GM12878 (cell line): ENCODE measurements at regions not wholly inside any gene's neighbourhood (a gene's known extent, or its start where the extent isn't known, plus 50 kb on each side); places are given as distances from the start of the nearest gene placed in this dataset.

Source experiments
- ATAC-seq: fragments of 200-7000 bp; cut with Tn5 transposase; 3 replicates; pipeline ENCODE4 v1.9.1; 2020; ENCODE audit warnings: mild to moderate bottlenecking, moderate library complexity
- BruUV-seq: library from RNA; stranded (reverse); fragments of 400-500 nt; replicated peaks from 2 replicates; lab custom pipeline; 2021; lab: Mats Ljungman, UMichigan
- CTCF ChIA-PET: fragments of 300-600 bp; sonication (Branson Sonifier 250); formaldehyde crosslinking; extraction: SDS; loops from one replicate; lab custom pipeline; 2021; ENCODE audit warnings: inconsistent platforms; lab: Yijun Ruan, JAX
- POLR2A ChIA-PET: fragments of 350-600 bp; formaldehyde crosslinking; extraction: SDS; loops from one replicate; lab custom pipeline; 2021; ENCODE audit warnings: inconsistent platforms; lab: Charles Lee
- RAD21 ChIA-PET: fragments of 300-600 bp; sonication (Branson Sonifier 250); formaldehyde crosslinking; loops from one replicate; lab custom pipeline; 2023; ENCODE audit warnings: antibody characterized with exemption; ENCODE audit not compliant: unreplicated experiment; lab: Charles Lee
- SMC1A ChIA-PET: fragments of 300-600 bp; sonication (Branson Sonifier 250); formaldehyde crosslinking; loops from one replicate; lab custom pipeline; 2023; ENCODE audit not compliant: unreplicated experiment, uncharacterized antibody; lab: Charles Lee
- DNase-seq: peaks from one replicate; pipeline ENCODE4 v3.0.0-alpha.2; 2011; ENCODE audit warnings: low read depth, low spot score
- FAIRE-seq: peaks from 3 replicates; lab custom pipeline; 2011; peaks lifted over from hg19 to GRCh38; lab: Jason Lieb, UNC
- H2AFZ ChIP-seq: 2 replicates; pipeline ENCODE4 v1.6.0; 2011; ENCODE audit warnings: low read depth, low read length, control low read depth; ENCODE audit not compliant: control insufficient read depth
- H3K27ac ChIP-seq: 2 replicates; pipeline ENCODE4 v1.5.1; 2011; ENCODE audit warnings: control low read depth; ENCODE audit not compliant: control insufficient read depth, insufficient read depth
- H3K27me3 ChIP-seq, 2 experiments: replicated peaks in 1 of 2; 2 replicates each; pipeline versions ENCODE4 v1.6.0 to v1.6.1; 2011; ENCODE audit warnings: low read length in 1 of 2; ENCODE audit not compliant: control insufficient read depth in 2 of 2, insufficient read depth in 2 of 2
- H3K36me3 ChIP-seq, 2 experiments: 2 replicates each; pipeline ENCODE4 v1.5.1; 2011; ENCODE audit warnings: low read length in 1 of 2; ENCODE audit not compliant: control insufficient read depth in 2 of 2, insufficient read depth in 2 of 2
- H3K4me1 ChIP-seq: 2 replicates; pipeline ENCODE4 v1.6.1; 2011; ENCODE audit warnings: mild to moderate bottlenecking, low read length, moderate library complexity, mixed read lengths; ENCODE audit not compliant: control insufficient read depth, insufficient read depth
- H3K4me2 ChIP-seq: 2 replicates; pipeline ENCODE4 v1.6.0; 2011; ENCODE audit warnings: control low read depth; ENCODE audit not compliant: control insufficient read depth, insufficient read depth
- H3K4me3 ChIP-seq: fragments of 200-600 bp; sonication (generic); 2 replicates; pipeline ENCODE4 v1.5.1; 2016
- H3K79me2 ChIP-seq: 2 replicates; pipeline ENCODE4 v1.6.0; 2011; ENCODE audit warnings: low read length; ENCODE audit not compliant: control insufficient read depth, insufficient read depth
- H3K9ac ChIP-seq: 2 replicates; pipeline ENCODE4 v1.8.0; 2011; ENCODE audit warnings: low read length, control low read depth, mixed read lengths; ENCODE audit not compliant: control insufficient read depth, insufficient read depth
- H3K9me3 ChIP-seq: replicated peaks from 3 replicates; pipeline ENCODE4 v1.5.1; 2011; ENCODE audit warnings: mild to moderate bottlenecking, low read length; ENCODE audit not compliant: control insufficient read depth, insufficient read depth
- H4K20me1 ChIP-seq: 2 replicates; pipeline ENCODE4 v1.6.0; 2011; ENCODE audit not compliant: control insufficient read depth, insufficient read depth
- GABPA ChIP-seq: IDR thresholded peaks from 2 replicates; pipeline ENCODE4 v1.6.1; 2014; ENCODE audit warnings: antibody characterized with exemption, low read depth, mild to moderate bottlenecking, inconsistent platforms
- HCFC1 ChIP-seq: fragments of 150-350 bp; IDR thresholded peaks from 2 replicates; pipeline ENCODE4 v1.6.1; 2014; ENCODE audit warnings: low read length
- MEF2B ChIP-seq: fragments of 450-650 bp; IDR thresholded peaks from 2 replicates; pipeline ENCODE4 v1.6.1; 2018; ENCODE audit warnings: mild to moderate bottlenecking, moderate library complexity; ENCODE audit not compliant: partially characterized antibody, poor library complexity, severe bottlenecking
- PKNOX1 ChIP-seq: fragments of 450-650 bp; IDR thresholded peaks from 2 replicates; pipeline ENCODE4 v1.6.1; 2016; ENCODE audit warnings: mild to moderate bottlenecking
- RBBP5 ChIP-seq: fragments of 200-600 bp; sonication (generic); conservative IDR thresholded peaks from 2 replicates; pipeline ENCODE4 v1.6.1; 2016
- TBL1XR1 ChIP-seq: IDR thresholded peaks from 2 replicates; pipeline ENCODE4 v1.6.1; 2012; ENCODE audit warnings: low read depth, low read length, improper control_type of control experiment
- ZNF592 ChIP-seq: fragments of 450-650 bp; IDR thresholded peaks from 2 replicates; pipeline ENCODE4 v1.6.1; 2017; ENCODE audit warnings: mild to moderate bottlenecking, moderate library complexity
- ZNF622 ChIP-seq: fragments of 450-650 bp; IDR thresholded peaks from 2 replicates; pipeline ENCODE4 v1.6.1; 2017; ENCODE audit warnings: mild to moderate bottlenecking, inconsistent platforms
- WGBS: methylation state at CpG from one replicate; pipeline ENCODE4 v1.1.6; 2016; ENCODE audit warnings: low lambda C conversion rate; ENCODE audit not compliant: insufficient replicate concordance, insufficient coverage; ENCODE audit errors: missing lambda C conversion rate; 5-methylcytosine and 5-hydroxymethylcytosine counted together
- in situ Hi-C: fragments of 300-500 bp; cut with MboI; formaldehyde crosslinking; loops from 9 replicates; pipeline ENCODE4 v1.14.3; 2018; ENCODE audit warnings: mixed read lengths
- intact Hi-C: fragments of 100-400 bp; cut with micrococcal nuclease; formaldehyde crosslinking; loops from one replicate; pipeline ENCODE4 v1.14.2; 2022; ENCODE audit not compliant: unreplicated experiment
- TF ChIP-seq, protein P1 (sequence below): IDR thresholded peaks from 2 replicates; pipeline ENCODE4 v1.6.1; 2012; ENCODE audit warnings: low read depth, low read length, improper control_type of control experiment

- no peaks in the 10 kb centered on the region for H3K36me3 ChIP-seq
- CTCF ChIA-PET: interaction anchor here (0.6 kb wide), 1 partner anchor 33 kb away, joined by 3 read pairs; no protein-coding TSS in a partner anchor
- H3K9ac ChIP-seq: no peak overlapping the region
- 41% methylated on average over 1 of the region's 1 CpG for WGBS
- H3K27me3 ChIP-seq: no peaks in the 10 kb centered on the region
- no peaks in the 10 kb centered on the region for H3K4me1 ChIP-seq
- in situ Hi-C loops (no loop called here), intact Hi-C loops (no loop called here)
- no peak for FAIRE-seq
- no peak overlapping the region for H3K4me2 ChIP-seq
- no peak overlapping the region for H3K4me3 ChIP-seq
- H3K79me2 ChIP-seq: no peaks in the 10 kb centered on the region
- POLR2A ChIA-PET: no interaction called here
- SMC1A ChIA-PET: no interaction called here
- no peak for TF ChIP-seq GABPA
- no peak for TF ChIP-seq MEF2B
- no peak for TF ChIP-seq ZNF622
- TF ChIP-seq, all 136 proteins: peak for 0
- H3K9me3 ChIP-seq: no peaks in the 10 kb centered on the region; the same call in 2 of the 3 replicates
- ATAC-seq (no peak), DNase-seq (no peak)
- no TSS peak for BruUV-seq
- H4K20me1 ChIP-seq: no peaks in the 10 kb centered on the region
- no peak overlapping the region for H2AFZ ChIP-seq
- no peak overlapping the region for H3K27ac ChIP-seq
- RAD21 ChIA-PET: no interaction called here
Observed at GRCh38 chr2:65944213-65944612, 490.7 kb upstream of the MEIS1 start.

GRCh38 chr2:65943099-65943786, 491.7 kb upstream of the MEIS1 start:
- ATAC-seq (no peak), FAIRE-seq (no peak), DNase-seq (no peak)
- no peaks in the 10 kb centered on the region for H3K4me1 ChIP-seq
- no peaks in the 10 kb centered on the region for H3K79me2 ChIP-seq
- H3K27ac ChIP-seq: no peak overlapping the region
- no peak overlapping the region for H3K4me3 ChIP-seq
- H3K27me3 ChIP-seq: no peaks in the 10 kb centered on the region
- no peaks in the 10 kb centered on the region for H4K20me1 ChIP-seq
- intact Hi-C loops: no loop called here
- H3K9ac ChIP-seq: no peak overlapping the region
- H3K36me3 ChIP-seq: no peaks in the 10 kb centered on the region
- ChIA-PET CTCF (no interaction called here), POLR2A (no interaction called here), RAD21 (no interaction called here), SMC1A (no interaction called here)
- WGBS: 30% methylated on average over 10 of the region's 10 CpGs
- BruUV-seq: no TSS peak
- no peak overlapping the region for H3K4me2 ChIP-seq
- H3K9me3 ChIP-seq: no peaks in the 10 kb centered on the region; the same call in 2 of the 3 replicates
- in situ Hi-C loops: no loop called here
- H2AFZ ChIP-seq: no peak overlapping the region
- TF ChIP-seq RBBP5 (no peak), ZNF592 (no peak), PKNOX1 (no peak), HCFC1 (no peak), TBL1XR1 (no peak)
- TF ChIP-seq, protein P1, sequence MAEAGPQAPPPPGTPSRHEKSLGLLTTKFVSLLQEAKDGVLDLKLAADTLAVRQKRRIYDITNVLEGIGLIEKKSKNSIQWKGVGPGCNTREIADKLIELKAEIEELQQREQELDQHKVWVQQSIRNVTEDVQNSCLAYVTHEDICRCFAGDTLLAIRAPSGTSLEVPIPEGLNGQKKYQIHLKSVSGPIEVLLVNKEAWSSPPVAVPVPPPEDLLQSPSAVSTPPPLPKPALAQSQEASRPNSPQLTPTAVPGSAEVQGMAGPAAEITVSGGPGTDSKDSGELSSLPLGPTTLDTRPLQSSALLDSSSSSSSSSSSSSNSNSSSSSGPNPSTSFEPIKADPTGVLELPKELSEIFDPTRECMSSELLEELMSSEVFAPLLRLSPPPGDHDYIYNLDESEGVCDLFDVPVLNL: no peak
